ENCODE measurements at regions not wholly inside any gene's neighbourhood (a gene's known extent, or its start where the extent isn't known, plus 50 kb on each side); places are given as distances from the start of the nearest gene placed in this dataset.

- DNase-seq (no peak), ATAC-seq (ENCODE audit: low read depth) (no peak)
- Mint-ChIP-seq H3K27ac (no peak overlapping the region), H3K27me3 (peaks cover 5% of the 10 kb centered on the region), H3K9me3 (no peaks in the 10 kb centered on the region), H3K4me1 (no peaks in the 10 kb centered on the region), H3K4me3 (no peak overlapping the region), H3K36me3 (no peaks in the 10 kb centered on the region)
- POLR2A ChIA-PET, result no interaction called here
Measured at GRCh38 chr2:225340923-225341322, 58.6 kb upstream of the NYAP2 start.

GRCh38 chr2:225337183-225337582 is 62.3 kb upstream of the NYAP2 start:
- POLR2A ChIA-PET, result no interaction called here
- Mint-ChIP-seq H3K27me3 (peaks cover 5% of the 10 kb centered on the region), H3K36me3 (no peaks in the 10 kb centered on the region), H3K27ac (no peak overlapping the region), H3K9me3 (no peaks in the 10 kb centered on the region), H3K4me3 (no peak overlapping the region), H3K4me1 (no peaks in the 10 kb centered on the region)
- ATAC-seq (ENCODE audit: low read depth) (no peak), DNase-seq (no peak)

- no peaks in the 10 kb centered on the region for H3K4me1 Mint-ChIP-seq
- ATAC-seq (ENCODE audit: low read depth), result no peak
- POLR2A ChIA-PET, result no interaction called here
Measured at GRCh38 chr2:225334514-225334913, 65.0 kb upstream of the NYAP2 start.

GRCh38 chr2:225328192-225328591 is 71.3 kb upstream of the NYAP2 start:
- POLR2A ChIA-PET, result no interaction called here
- peaks cover 5% of the 10 kb centered on the region for H3K27me3 Mint-ChIP-seq
- peaks cover under 1% of the 10 kb centered on the region for H3K9me3 Mint-ChIP-seq
- ATAC-seq (ENCODE audit: low read depth) (no peak), DNase-seq (no peak)
- H3K4me1 Mint-ChIP-seq, result no peaks in the 10 kb centered on the region
- no peaks in the 10 kb centered on the region for H3K36me3 Mint-ChIP-seq
- no peak overlapping the region for H3K4me3 Mint-ChIP-seq
- H3K27ac Mint-ChIP-seq, result no peak overlapping the region

More at GRCh38 chr2:225334514-225334913, 65.0 kb upstream of the NYAP2 start:
- Mint-ChIP-seq H3K27me3 (no peaks in the 10 kb centered on the region), H3K9me3 (no peaks in the 10 kb centered on the region), H3K36me3 (no peaks in the 10 kb centered on the region), H3K27ac (no peak overlapping the region), H3K4me3 (no peak overlapping the region)
- DNase-seq, result no peak

- no peak overlapping the region for H3K27ac Mint-ChIP-seq
- no peak for DNase-seq
- ATAC-seq (ENCODE audit: low read depth), result no peak
- H3K9me3 Mint-ChIP-seq, result peaks cover 2% of the 10 kb centered on the region
- POLR2A ChIA-PET, result no interaction called here
- H3K4me1 Mint-ChIP-seq, result no peaks in the 10 kb centered on the region
- no peak overlapping the region for H3K4me3 Mint-ChIP-seq
- peaks cover 5% of the 10 kb centered on the region for H3K27me3 Mint-ChIP-seq
- no peaks in the 10 kb centered on the region for H3K36me3 Mint-ChIP-seq
Measured at GRCh38 chr2:225326969-225327368, 72.5 kb upstream of the NYAP2 start.

- Mint-ChIP-seq H3K27me3 (no peaks in the 10 kb centered on the region), H3K9me3 (peaks cover 2% of the 10 kb centered on the region), H3K27ac (no peak overlapping the region), H3K4me3 (no peak overlapping the region), H3K4me1 (no peaks in the 10 kb centered on the region), H3K36me3 (no peaks in the 10 kb centered on the region)
- no peak for DNase-seq
- POLR2A ChIA-PET, result no interaction called here
- no peak for ATAC-seq (ENCODE audit: low read depth)
Measured at GRCh38 chr2:225319872-225320271, 79.6 kb upstream of the NYAP2 start.

GRCh38 chr2:225318440-225318839 is 81.1 kb upstream of the NYAP2 start:
- DNase-seq, result no peak
- H3K36me3 Mint-ChIP-seq, result no peaks in the 10 kb centered on the region
- ATAC-seq (ENCODE audit: low read depth), result no peak
- H3K27ac Mint-ChIP-seq, result no peak overlapping the region
- H3K27me3 Mint-ChIP-seq, result no peaks in the 10 kb centered on the region
- POLR2A ChIA-PET, result no interaction called here
- H3K4me1 Mint-ChIP-seq, result no peaks in the 10 kb centered on the region
- H3K9me3 Mint-ChIP-seq, result peaks cover 2% of the 10 kb centered on the region
- H3K4me3 Mint-ChIP-seq, result no peak overlapping the region

- POLR2A ChIA-PET, result no interaction called here
- no peaks in the 10 kb centered on the region for H3K9me3 Mint-ChIP-seq
Measured at GRCh38 chr2:225317186-225317585, 82.3 kb upstream of the NYAP2 start.

GRCh38 chr2:225310745-225311144 is 88.8 kb upstream of the NYAP2 start:
- Mint-ChIP-seq H3K4me1 (no peaks in the 10 kb centered on the region), H3K4me3 (no peak overlapping the region), H3K27ac (no peak overlapping the region), H3K27me3 (no peaks in the 10 kb centered on the region), H3K36me3 (no peaks in the 10 kb centered on the region), H3K9me3 (no peaks in the 10 kb centered on the region)
- DNase-seq (no peak), ATAC-seq (ENCODE audit: low read depth) (no peak)
- POLR2A ChIA-PET, result no interaction called here

More at GRCh38 chr2:225317186-225317585, 82.3 kb upstream of the NYAP2 start:
- ATAC-seq (ENCODE audit: low read depth) (no peak), DNase-seq (no peak)
- H3K27me3 Mint-ChIP-seq, result no peaks in the 10 kb centered on the region
- H3K36me3 Mint-ChIP-seq, result no peaks in the 10 kb centered on the region
- H3K4me1 Mint-ChIP-seq, result no peaks in the 10 kb centered on the region
- H3K27ac Mint-ChIP-seq, result no peak overlapping the region
- H3K4me3 Mint-ChIP-seq, result no peak overlapping the region

- H3K36me3 Mint-ChIP-seq, result no peaks in the 10 kb centered on the region
- no peaks in the 10 kb centered on the region for H3K9me3 Mint-ChIP-seq
- POLR2A ChIA-PET, result no interaction called here
Measured at GRCh38 chr2:225309516-225309915, 90.0 kb upstream of the NYAP2 start.

GRCh38 chr2:225296951-225297350 is 102.6 kb upstream of the NYAP2 start:
- H3K4me3 Mint-ChIP-seq, result no peak overlapping the region

More at GRCh38 chr2:225309516-225309915, 90.0 kb upstream of the NYAP2 start:
- no peaks in the 10 kb centered on the region for H3K27me3 Mint-ChIP-seq
- H3K4me1 Mint-ChIP-seq, result no peaks in the 10 kb centered on the region
- no peak overlapping the region for H3K27ac Mint-ChIP-seq
- DNase-seq (no peak), ATAC-seq (ENCODE audit: low read depth) (no peak)
- H3K4me3 Mint-ChIP-seq, result no peak overlapping the region

GRCh38 chr2:225295102-225295501 is 104.4 kb upstream of the NYAP2 start:
- POLR2A ChIA-PET, result no interaction called here
- Mint-ChIP-seq H3K4me1 (no peaks in the 10 kb centered on the region), H3K9me3 (peaks cover 4% of the 10 kb centered on the region), H3K27me3 (peaks cover 3% of the 10 kb centered on the region), H3K36me3 (no peaks in the 10 kb centered on the region), H3K27ac (no peak overlapping the region), H3K4me3 (no peak overlapping the region)
- DNase-seq (no peak), ATAC-seq (ENCODE audit: low read depth) (no peak)

More at GRCh38 chr2:225296951-225297350, 102.6 kb upstream of the NYAP2 start:
- H3K9me3 Mint-ChIP-seq, result peaks cover 3% of the 10 kb centered on the region
- ATAC-seq (ENCODE audit: low read depth), result no peak
- DNase-seq, result no peak
- no peak overlapping the region for H3K27ac Mint-ChIP-seq
- H3K36me3 Mint-ChIP-seq, result no peaks in the 10 kb centered on the region
- H3K27me3 Mint-ChIP-seq, result peaks cover 3% of the 10 kb centered on the region
- H3K4me1 Mint-ChIP-seq, result no peaks in the 10 kb centered on the region
- POLR2A ChIA-PET, result no interaction called here

GRCh38 chr2:225293638-225294037 is 105.9 kb upstream of the NYAP2 start:
- Mint-ChIP-seq H3K4me3 (no peak overlapping the region), H3K27ac (no peak overlapping the region), H3K9me3 (peaks cover 4% of the 10 kb centered on the region), H3K4me1 (no peaks in the 10 kb centered on the region), H3K36me3 (no peaks in the 10 kb centered on the region), H3K27me3 (peaks cover 3% of the 10 kb centered on the region)
- POLR2A ChIA-PET, result no interaction called here
- no peak for ATAC-seq (ENCODE audit: low read depth)
- no peak for DNase-seq

GRCh38 chr2:225290757-225291400 is 108.6 kb upstream of the NYAP2 start:
- Mint-ChIP-seq H3K27me3 (peaks cover 2% of the 10 kb centered on the region), H3K36me3 (no peaks in the 10 kb centered on the region), H3K9me3 (peaks cover 4% of the 10 kb centered on the region), H3K27ac (no peak overlapping the region), H3K4me1 (no peaks in the 10 kb centered on the region), H3K4me3 (no peak overlapping the region)
- DNase-seq (no peak), ATAC-seq (ENCODE audit: low read depth) (no peak)
- POLR2A ChIA-PET, result no interaction called here

- H3K4me3 Mint-ChIP-seq, result no peak overlapping the region
- no peaks in the 10 kb centered on the region for H3K27me3 Mint-ChIP-seq
- no peak overlapping the region for H3K27ac Mint-ChIP-seq
- DNase-seq, result no peak
- H3K9me3 Mint-ChIP-seq, result peaks cover 4% of the 10 kb centered on the region
- H3K36me3 Mint-ChIP-seq, result no peaks in the 10 kb centered on the region
- POLR2A ChIA-PET, result no interaction called here
- ATAC-seq (ENCODE audit: low read depth), result no peak
- no peaks in the 10 kb centered on the region for H3K4me1 Mint-ChIP-seq
Measured at GRCh38 chr2:225289659-225290058, 109.9 kb upstream of the NYAP2 start.
